GM10266 (cell line): ENCODE measurements at regions not wholly inside any gene's neighbourhood (a gene's known extent, or its start where the extent isn't known, plus 50 kb on each side); places are given as distances from the start of the nearest gene placed in this dataset.

Experiments used
- DNase-seq: peaks from one replicate; pipeline ENCODE4 v3.0.0; 2012; ENCODE audit errors: extremely low spot score
- CTCF ChIP-seq: IDR thresholded peaks from 2 replicates; pipeline ENCODE4 v1.5.1; 2012; ENCODE audit warnings: mild to moderate bottlenecking, low read depth; ENCODE audit not compliant: control insufficient read depth, insufficient read depth; ENCODE audit errors: missing control alignments

DNA sequence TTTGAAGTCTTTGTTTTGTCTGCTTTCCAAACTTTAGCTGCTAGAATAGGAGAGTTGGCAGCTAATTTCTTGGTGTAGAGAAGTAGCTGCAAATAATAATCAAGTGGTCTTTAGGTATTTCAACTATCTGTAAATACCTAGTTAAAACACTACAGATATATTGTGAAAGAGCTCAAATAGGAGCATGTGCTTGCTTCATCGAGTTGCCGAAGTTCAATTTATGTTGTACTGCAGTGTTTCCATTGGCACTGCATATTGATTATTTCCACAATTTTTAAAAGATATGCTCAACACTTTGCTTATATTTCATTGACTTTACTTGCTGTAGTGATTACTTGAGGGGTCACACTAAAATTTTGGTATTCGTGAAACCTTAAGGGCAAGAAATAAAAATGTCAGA is 131.6 kb upstream of the BMP4 start:
- TF ChIP-seq CTCF = no peak
- DNase-seq = no peak

GRCh38 chr14:54090274-54090673 is 133.6 kb upstream of the BMP4 start:
- no peak for DNase-seq
- TF ChIP-seq CTCF = no peak

DNA sequence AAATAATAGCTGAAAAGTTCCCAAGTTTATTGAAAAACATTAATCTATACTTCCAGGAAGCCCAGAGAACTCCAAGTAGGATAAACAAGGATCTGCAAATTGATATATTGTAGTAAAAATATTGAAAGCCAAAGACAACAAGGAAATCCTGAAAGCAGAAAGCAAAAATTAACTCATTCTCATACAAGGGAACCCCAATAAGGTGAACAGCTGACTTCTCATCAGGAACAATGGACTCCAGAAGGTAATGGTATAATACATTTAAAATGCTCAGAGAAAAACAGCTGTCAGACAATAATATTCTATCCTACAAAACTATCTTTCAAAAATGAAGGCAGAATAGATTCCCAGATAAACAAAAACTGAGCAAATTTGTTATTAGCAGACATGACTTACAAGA is 138.1 kb upstream of the BMP4 start:
- DNase-seq = no peak
- TF ChIP-seq CTCF = no peak

DNA sequence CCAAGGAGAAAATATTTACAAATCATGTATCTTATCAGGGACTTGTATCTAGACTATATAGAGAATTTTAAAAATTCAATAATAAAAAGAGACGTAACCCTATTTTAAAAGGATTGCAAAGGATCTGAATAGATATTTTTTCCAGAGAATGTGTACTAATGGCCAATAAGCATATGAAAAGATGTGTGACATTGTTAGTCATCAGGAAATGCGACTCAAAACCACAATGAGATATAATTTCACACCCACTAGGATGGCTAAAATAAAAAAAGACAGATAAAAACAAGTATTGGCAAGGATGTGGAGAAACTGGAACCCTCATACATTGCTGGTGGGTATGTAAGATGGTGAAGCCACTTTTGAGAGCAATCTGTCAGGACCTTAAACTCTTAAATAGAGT is 141.9 kb upstream of the BMP4 start:
- TF ChIP-seq CTCF = no peak
- DNase-seq = no peak

GRCh38 chr14:54102051-54102456 is 145.4 kb upstream of the BMP4 start:
- no peak for DNase-seq
- no peak for TF ChIP-seq CTCF

GRCh38 chr14:54102530-54102929 is 145.9 kb upstream of the BMP4 start:
- DNase-seq = no peak
- TF ChIP-seq CTCF = no peak

- no peak for TF ChIP-seq CTCF
- no peak for DNase-seq
Observed at GRCh38 chr14:54104601-54105145, 148.0 kb upstream of the BMP4 start.
